SK-N-SH (cell line): ENCODE measurements at regions not wholly inside any gene's neighbourhood (a gene's known extent, or its start where the extent isn't known, plus 50 kb on each side); places are given as distances from the start of the nearest gene placed in this dataset.

ENCODE experiments used
- CTCF ChIP-seq: fragments of 200-600 bp; sonication (generic); IDR thresholded peaks from 2 replicates; pipeline ENCODE4 v1.6.1; 2017; ENCODE audit warnings: antibody characterized with exemption, mild to moderate bottlenecking, moderate library complexity
- EZH2phosphoT487 ChIP-seq: fragments of 200-600 bp; sonication (generic); IDR thresholded peaks from 2 replicates; pipeline ENCODE4 v1.6.1; 2017; ENCODE audit warnings: low read depth, mixed run types, mild to moderate bottlenecking, antibody characterized with exemption, moderate library complexity, borderline replicate concordance
- RAD21 ChIP-seq: IDR thresholded peaks from 2 replicates; pipeline ENCODE4 v1.6.1; 2012; ENCODE audit warnings: mild to moderate bottlenecking, low read length
- USF2 ChIP-seq: fragments of 150-350 bp; IDR thresholded peaks from 2 replicates; pipeline ENCODE4 v1.6.1; 2017; ENCODE audit warnings: antibody characterized with exemption, low read length, low read depth, borderline replicate concordance

GRCh38 chr5:89447027-89447426, 564.0 kb upstream of the MEF2C start:
- TF ChIP-seq CTCF = no peak
- TF ChIP-seq EZH2phosphoT487 = no peak
- no peak for TF ChIP-seq USF2
- no peak for TF ChIP-seq RAD21
